Renal cortical epithelial cell (primary cell): ENCODE measurements at regions not wholly inside any gene's neighbourhood (a gene's known extent, or its start where the extent isn't known, plus 50 kb on each side); places are given as distances from the start of the nearest gene placed in this dataset.

Source experiments
- DNase-seq: peaks from one replicate; pipeline ENCODE4 v3.0.0-alpha.2; 2011; ENCODE audit warnings: low read depth

- no peak for DNase-seq
Observed at GRCh38 chr3:87425056-87425455, 148.7 kb upstream of the POU1F1 start.

DNA sequence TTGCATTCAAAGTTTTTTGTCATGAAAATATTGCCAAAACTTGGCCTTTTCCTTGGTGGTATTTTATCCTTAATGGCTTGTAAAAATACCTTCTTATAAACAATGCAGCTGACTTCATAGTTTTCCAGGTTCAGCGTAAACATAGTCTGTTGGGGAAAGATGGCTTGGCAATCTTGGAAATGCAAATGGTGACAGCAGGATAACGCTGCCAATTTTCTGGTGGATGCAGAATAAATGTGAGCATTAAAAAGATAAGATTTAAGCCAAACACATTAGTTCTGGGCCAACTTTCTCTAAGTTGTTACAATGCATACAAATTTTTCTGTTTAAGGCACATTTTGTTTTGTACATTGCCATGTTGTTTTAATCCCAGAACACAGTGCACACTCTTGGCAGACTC lies 147.0 kb upstream of the POU1F1 start:
- no peak for DNase-seq

DNA sequence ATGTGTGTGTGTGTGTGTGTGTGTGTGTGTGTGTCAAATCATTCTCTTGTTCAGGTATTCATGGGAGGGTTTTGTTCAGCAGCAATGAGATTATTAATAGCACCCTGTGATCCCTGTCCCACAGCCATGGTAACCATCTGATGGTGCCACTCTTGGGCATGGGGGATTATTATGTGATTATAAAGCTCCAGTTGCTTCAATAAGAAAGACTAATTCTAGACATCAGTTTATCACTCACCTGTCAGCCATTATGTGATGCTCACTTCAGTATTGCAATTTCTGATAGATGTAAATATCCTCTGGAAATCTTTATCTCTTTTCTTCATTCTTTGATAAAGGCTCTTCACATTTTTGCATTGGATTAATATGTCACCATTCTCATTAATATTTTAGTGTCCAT lies 145.9 kb upstream of the POU1F1 start:
- no peak for DNase-seq

GRCh38 chr3:87420171-87420570 lies 143.8 kb upstream of the POU1F1 start:
- DNase-seq: no peak

DNA sequence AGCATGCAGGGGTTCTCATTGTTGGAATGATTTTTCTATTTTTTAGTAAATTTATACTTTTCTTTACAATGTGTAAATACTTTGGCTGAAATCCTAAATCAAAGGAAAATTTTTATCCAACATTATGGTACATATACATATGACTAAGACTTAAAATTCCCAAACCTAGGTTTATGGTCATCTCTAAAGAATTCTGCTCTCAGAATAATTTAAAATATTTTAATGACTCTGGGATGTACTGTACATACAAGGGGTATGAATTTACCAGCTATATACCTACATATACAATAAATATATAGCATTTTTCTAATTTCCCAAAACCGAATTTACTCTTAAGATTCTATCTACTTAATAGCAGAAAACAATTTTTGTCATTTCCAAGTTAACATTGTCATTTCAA lies 137.9 kb upstream of the POU1F1 start:
- no peak for DNase-seq

DNA sequence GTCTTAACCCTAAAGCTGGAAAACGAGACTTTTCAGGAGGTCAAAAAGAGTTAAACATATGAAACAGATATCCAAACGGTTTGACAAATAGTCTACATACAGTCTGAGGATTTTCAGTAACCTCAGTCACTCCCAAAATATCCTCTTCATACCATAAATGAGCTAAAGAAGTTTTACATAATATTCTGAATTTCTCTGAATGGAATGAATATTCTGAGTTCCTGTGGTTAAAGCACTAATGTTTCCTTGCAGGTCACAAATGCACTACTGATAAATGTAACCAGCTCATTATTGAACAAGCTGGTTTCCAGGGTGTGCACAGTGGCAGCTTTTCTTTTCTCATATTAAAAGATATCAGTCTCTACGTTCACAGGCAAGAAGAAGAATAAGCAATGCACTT lies 137.4 kb upstream of the POU1F1 start:
- no peak for DNase-seq

DNA sequence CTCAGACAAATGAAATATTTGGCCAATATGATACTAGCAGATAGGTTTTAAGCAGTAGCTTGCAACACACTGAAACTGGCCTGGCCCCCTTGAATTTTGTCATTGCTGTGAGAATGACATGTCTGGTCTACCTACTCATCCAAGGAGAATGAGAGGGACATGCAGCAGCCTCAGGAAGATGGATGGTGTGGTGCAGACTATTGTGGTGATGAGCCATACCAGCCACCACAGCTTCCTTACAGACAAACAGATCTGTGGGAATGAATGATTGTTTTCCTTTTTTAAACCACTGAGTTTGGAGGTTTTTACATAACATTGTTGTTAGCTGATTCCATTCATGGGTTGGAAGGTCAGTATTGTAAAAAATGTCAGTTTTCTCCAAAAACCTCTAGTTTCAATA lies 133.7 kb upstream of the POU1F1 start:
- DNase-seq: no peak

DNA sequence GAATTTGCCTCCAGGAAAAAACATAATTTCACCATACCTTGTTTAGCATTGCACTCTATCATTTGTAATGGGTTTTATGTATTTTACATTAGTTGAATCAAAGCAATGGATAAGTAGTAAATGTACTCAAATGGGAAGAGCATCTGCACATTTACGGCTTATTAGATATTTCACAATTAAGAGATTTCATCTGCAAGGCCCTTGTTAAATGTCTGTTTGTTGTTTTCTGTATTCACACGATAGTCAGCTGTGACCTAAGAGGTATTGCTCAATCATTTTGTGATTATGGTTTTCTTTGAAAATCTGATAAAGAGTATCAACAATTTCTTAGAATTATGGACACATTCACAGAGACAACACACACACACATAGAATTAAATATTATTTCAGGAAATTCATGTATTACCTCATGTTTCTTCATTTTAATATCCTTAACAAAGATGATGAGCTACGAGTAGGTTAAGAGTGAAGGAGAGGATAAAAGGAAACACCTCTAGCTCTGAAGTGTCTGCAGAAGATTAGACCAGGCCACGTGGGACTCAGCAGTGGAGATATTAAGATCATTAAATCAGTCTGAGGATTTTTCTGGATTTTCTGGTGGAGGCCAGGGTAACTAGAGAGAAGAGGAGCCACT lies 121.9 kb upstream of the POU1F1 start:
- no peak for DNase-seq

DNA sequence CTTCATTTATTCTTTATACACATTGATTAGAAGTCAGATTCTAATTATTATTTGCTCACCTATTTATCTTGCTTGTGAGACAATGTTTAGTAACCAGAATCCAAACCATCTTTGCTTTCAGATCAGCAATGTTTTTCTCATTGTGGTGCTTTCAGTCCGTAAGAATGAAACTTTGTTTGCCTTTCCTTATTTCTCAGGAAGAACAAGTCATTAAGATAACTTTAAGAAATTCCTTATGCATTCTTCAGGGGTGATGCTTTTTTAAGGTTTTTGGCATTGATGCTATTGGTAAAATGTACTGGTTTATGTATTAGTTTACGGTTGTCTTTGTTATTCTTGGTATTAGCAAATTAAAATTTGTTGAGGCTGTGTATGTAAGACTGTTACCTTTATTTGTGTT lies 120.8 kb upstream of the POU1F1 start:
- no peak for DNase-seq

GRCh38 chr3:87390821-87391220 lies 114.4 kb upstream of the POU1F1 start:
- DNase-seq: no peak

GRCh38 chr3:87390353-87390752 lies 114.0 kb upstream of the POU1F1 start:
- no peak for DNase-seq

GRCh38 chr3:87375231-87375682 lies 98.9 kb upstream of the POU1F1 start:
- DNase-seq: no peak

GRCh38 chr3:87370007-87370406 lies 93.6 kb upstream of the POU1F1 start:
- DNase-seq: peak; percentile 40

DNA sequence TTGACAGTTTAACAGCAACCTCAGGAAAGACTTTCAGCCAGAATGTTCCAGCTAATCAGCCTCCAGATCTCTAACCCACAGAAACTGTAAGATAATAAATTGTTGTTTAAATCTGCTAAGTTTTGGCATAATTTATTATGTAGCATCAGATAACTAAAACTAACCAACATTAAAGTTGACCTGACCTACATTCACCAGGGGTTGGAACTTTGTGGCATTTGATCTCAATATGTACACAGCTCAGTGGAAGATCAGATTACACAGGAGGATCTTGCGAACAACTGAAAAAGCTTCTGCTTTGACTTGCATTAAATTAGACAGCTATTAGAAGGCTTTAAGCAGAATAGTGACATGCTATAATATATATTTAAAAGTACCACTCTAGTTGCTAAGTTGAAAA lies 91.4 kb upstream of the POU1F1 start:
- DNase-seq: no peak

- no peak for DNase-seq
Observed at GRCh38 chr3:87363721-87364120, 87.3 kb upstream of the POU1F1 start.

DNA sequence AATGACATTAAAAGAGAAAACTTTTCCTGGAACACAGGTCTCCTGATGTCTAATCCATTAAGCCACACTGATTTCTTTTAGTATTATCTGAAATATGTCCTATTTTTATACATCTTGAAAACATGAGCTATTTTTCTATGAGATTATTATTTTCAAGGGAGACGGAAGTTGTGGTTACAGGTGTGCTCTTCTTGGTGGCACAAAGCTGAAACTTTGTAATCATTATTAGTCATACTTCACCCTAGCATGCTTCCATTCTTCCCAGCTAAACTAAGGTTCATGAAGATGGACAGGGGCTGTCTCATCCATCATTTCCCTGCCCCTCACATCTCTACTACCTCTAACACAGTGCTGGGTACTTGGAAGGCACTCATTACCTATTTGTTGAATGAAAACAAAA lies 85.6 kb upstream of the POU1F1 start:
- no peak for DNase-seq

GRCh38 chr3:87361271-87361670 lies 84.9 kb upstream of the POU1F1 start:
- no peak for DNase-seq

GRCh38 chr3:87359826-87360225 lies 83.4 kb upstream of the POU1F1 start:
- no peak for DNase-seq

- no peak for DNase-seq
Observed at GRCh38 chr3:87359025-87359424, 82.6 kb upstream of the POU1F1 start.

DNA sequence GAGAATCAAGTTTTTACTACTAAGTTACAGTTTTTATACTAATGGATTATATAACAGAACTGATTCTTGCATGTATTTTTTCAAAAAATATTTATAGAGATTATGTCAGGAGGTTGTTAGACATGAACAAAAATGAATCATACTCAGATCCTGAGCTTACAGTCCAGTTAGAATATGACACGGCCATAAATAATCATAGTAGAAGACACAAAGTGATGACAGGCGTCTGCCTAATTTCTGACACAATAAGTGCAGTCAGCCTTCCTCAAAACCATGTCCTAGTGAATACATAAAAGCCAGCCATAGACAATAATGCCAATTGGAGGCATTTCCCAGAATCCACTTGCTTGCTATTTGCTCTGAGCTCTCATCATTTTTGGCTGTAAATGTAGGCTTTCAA lies 81.7 kb upstream of the POU1F1 start:
- DNase-seq: no peak

DNA sequence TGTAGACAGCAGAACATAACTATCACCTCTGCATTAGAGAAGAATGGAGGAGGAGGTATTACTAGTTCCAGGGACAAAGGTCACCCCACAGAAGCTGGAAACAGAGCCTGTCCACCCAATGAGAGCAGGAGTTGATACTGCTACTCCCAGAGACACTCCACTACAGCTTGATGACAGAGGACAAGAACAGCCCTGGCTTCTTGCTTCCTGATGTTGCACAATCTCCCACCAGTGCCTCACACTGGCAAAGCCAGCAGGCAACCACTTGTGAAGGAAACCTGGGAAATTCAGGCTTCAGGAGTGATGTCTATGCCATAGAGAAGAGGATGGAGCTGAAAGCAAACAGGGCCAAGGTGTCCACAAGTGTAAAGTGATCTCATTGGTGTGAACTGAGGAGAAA lies 78.0 kb upstream of the POU1F1 start:
- DNase-seq: peak; percentile 10

- DNase-seq: peak; percentile 13
Observed at GRCh38 chr3:87351937-87352336, 75.6 kb upstream of the POU1F1 start.

DNA sequence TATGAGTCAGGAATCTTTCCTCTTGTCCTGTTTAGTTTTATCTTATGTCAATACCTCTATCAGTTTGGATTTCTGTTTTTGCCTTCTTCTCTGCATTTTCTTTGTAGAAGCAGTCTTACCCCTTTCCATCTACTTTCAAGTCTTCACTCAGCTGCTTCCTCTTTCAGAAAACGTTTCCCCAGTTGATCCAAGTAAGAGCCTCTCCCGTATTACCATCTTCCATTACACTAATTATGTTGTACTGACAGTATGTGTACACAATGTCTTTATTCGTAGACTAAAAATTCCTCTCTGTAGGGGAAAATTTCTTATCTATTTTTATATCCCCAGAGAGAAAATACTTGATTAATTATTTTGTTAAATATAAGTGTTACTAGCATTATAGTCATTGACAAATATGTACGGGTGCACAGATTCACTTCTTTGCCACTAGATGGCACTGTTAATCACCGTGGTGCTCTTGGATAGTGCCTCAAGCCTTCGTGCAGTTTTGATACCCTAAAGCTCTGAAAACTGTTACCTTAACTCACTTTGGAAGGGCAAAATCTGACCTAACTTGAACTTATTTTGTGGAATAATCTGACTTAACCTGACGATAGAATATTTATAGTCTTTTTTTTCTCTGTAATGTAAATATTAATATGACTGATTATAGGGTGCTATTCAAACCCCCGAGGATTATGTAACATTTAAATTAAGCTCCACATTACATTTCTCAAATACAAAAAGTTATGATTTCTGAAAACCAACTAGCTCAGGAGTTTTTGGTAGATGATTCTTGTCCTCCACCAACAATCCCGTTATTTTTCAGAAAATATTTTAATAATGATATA lies 74.2 kb upstream of the POU1F1 start:
- DNase-seq: peak; percentile 52

DNA sequence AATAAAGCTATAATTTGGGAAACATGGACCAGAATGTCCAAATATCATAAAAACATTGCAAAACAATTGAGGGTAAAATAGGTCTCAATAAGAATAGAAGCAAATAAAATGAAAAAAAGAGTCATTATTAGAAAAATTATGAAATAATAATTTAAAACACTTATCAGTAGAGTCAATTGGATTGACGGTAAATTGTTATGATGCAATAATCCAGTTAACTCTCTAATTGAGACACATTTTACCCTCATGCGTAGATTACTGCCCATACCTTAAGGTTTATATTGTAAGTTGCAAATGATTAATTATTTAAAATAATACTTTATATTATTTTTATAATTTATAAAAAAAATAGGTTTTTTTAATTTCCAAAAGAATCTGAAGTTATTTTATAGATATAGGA lies 73.4 kb upstream of the POU1F1 start:
- no peak for DNase-seq
